K562 (cell line): ENCODE measurements at regions not wholly inside any gene's neighbourhood (a gene's known extent, or its start where the extent isn't known, plus 50 kb on each side); places are given as distances from the start of the nearest gene placed in this dataset.

Experiments
- ATAC-seq: fragments of 200-7000 bp; cut with Tn5 transposase; 3 replicates; pipeline ENCODE4 v1.9.1; 2020; ENCODE audit warnings: moderate library complexity
- BruUV-seq: library from RNA; stranded (reverse); fragments of 400-500 nt; replicated peaks from 2 replicates; lab custom pipeline; 2021; lab: Mats Ljungman, UMichigan
- CTCF ChIA-PET: fragments of 300-600 bp; formaldehyde crosslinking; extraction: SDS; loops from one replicate; lab custom pipeline; 2021; ENCODE audit warnings: low intra/inter-chr PET ratio; lab: Yijun Ruan, JAX
- POLR2A ChIA-PET: fragments of 300-600, 350-650 bp; sonication (Branson Sonifier 250); formaldehyde crosslinking; extraction: SDS; loops from one replicate; lab custom pipeline; 2021; ENCODE audit warnings: antibody characterized with exemption, inconsistent platforms; lab: Yijun Ruan, JAX
- DNase-seq, 4 experiments: peaks; one replicate each; pipeline versions ENCODE4 v3.0.0 to v3.0.0-alpha.2; 2011 to 2018; ENCODE audit warnings: low spot score in 3 of 4, mixed read lengths in 3 of 4; ENCODE audit errors: extremely low read depth in 1 of 4
- FAIRE-seq: peaks from 2 replicates; lab custom pipeline; 2011; peaks lifted over from hg19 to GRCh38; lab: Jason Lieb, UNC
- H2AFZ ChIP-seq: 2 replicates; pipeline ENCODE4 v1.6.0; 2011; ENCODE audit warnings: low read depth, low read length, control low read depth, inconsistent platforms
- H3K27ac ChIP-seq: fragments of 200-600 bp; 3 replicates; pipeline ENCODE4 v1.8.0; 2011; ENCODE audit warnings: low read depth, mild to moderate bottlenecking, control low read depth, inconsistent platforms, low read length, moderate library complexity, mixed read lengths; ENCODE audit errors: extremely low read depth
- H3K27me3 ChIP-seq, 2 experiments: fragments of 300-600 bp in 1 of 2; 2 replicates in 1 of 2; 3 replicates in 1 of 2; pipeline versions ENCODE4 v1.6.0 to v1.8.0; 2011; ENCODE audit warnings: inconsistent platforms in 2 of 2, low read length in 2 of 2, mild to moderate bottlenecking in 1 of 2, mixed read lengths in 1 of 2, moderate library complexity in 1 of 2; ENCODE audit not compliant: control insufficient read depth in 2 of 2, insufficient read depth in 2 of 2
- H3K36me3 ChIP-seq: fragments of 300-600 bp; 3 replicates; pipeline ENCODE4 v1.8.0; 2011; ENCODE audit warnings: mild to moderate bottlenecking, low read length, inconsistent platforms; ENCODE audit not compliant: control insufficient read depth, insufficient read depth
- H3K4me1 ChIP-seq, 2 experiments: fragments of 200-600 bp in 1 of 2; replicated peaks in 1 of 2; 2 replicates in 1 of 2; 3 replicates in 1 of 2; pipeline versions ENCODE4 v1.5.1 to v1.8.0; 2011; ENCODE audit warnings: inconsistent platforms in 2 of 2, low read length in 2 of 2, mild to moderate bottlenecking in 1 of 2, mixed read lengths in 1 of 2, moderate library complexity in 1 of 2; ENCODE audit not compliant: control insufficient read depth in 2 of 2, insufficient read depth in 2 of 2
- H3K4me2 ChIP-seq: 2 replicates; pipeline ENCODE4 v1.6.1; 2011; ENCODE audit warnings: low read length, control low read depth, inconsistent platforms, mixed read lengths; ENCODE audit not compliant: insufficient read depth
- H3K4me3 ChIP-seq: fragments of 200-600 bp; sonication (generic), shearing (Covaris generic); 2 replicates; pipeline ENCODE4 v1.5.1; 2016; ENCODE audit warnings: control low read depth, inconsistent platforms
- H3K79me2 ChIP-seq: fragments of 200-600 bp; 3 replicates; pipeline ENCODE4 v1.8.0; 2011; ENCODE audit warnings: low read length, inconsistent platforms; ENCODE audit not compliant: control insufficient read depth, insufficient read depth
- H3K9ac ChIP-seq, 2 experiments: 2 replicates each; pipeline versions ENCODE4 v1.6.0 to v1.6.1; 2011; ENCODE audit warnings: low read depth in 2 of 2, low read length in 2 of 2, control low read depth in 1 of 2, inconsistent platforms in 1 of 2, mild to moderate bottlenecking in 1 of 2, mixed read lengths in 1 of 2; ENCODE audit not compliant: insufficient read depth in 1 of 2
- H3K9me1 ChIP-seq: one replicate; pipeline ENCODE4 v1.6.0; 2011; ENCODE audit warnings: inconsistent platforms, mild to moderate bottlenecking, low read length, moderate library complexity; ENCODE audit not compliant: control insufficient read depth, insufficient read depth
- H3K9me3 ChIP-seq: replicated peaks from 2 replicates; pipeline ENCODE4 v1.5.1; 2011; ENCODE audit warnings: low read depth, low read length, inconsistent platforms; ENCODE audit not compliant: control insufficient read depth, insufficient read depth
- H4K20me1 ChIP-seq: replicated peaks from 2 replicates; pipeline ENCODE4 v1.6.1; 2011; ENCODE audit warnings: low read length, inconsistent platforms, mixed read lengths; ENCODE audit not compliant: control insufficient read depth, insufficient read depth
- CGGBP1 ChIP-seq: fragments of 250-450 bp; sonication (Bioruptor Pico); IDR thresholded peaks from 2 replicates; pipeline ENCODE4 v1.9.0; 2021; ENCODE audit warnings: mild to moderate bottlenecking
- ETV5 ChIP-seq: sonication (generic); formaldehyde crosslinking; IDR thresholded peaks from 2 replicates; pipeline ENCODE4 v1.4.0; 2020; ENCODE audit warnings: low read depth, mild to moderate bottlenecking, missing genetic modification reagents
- PKNOX1 ChIP-seq: fragments of 450-650 bp; IDR thresholded peaks from 2 replicates; pipeline ENCODE4 v1.6.1; 2016
- POLR2G ChIP-seq: fragments of 200-400 bp; formaldehyde crosslinking; IDR thresholded peaks from 2 replicates; pipeline ENCODE4 v1.6.1; 2017; ENCODE audit warnings: low read depth, mild to moderate bottlenecking, antibody characterized with exemption, low read length, moderate library complexity
- STAT6 ChIP-seq: sonication (generic); formaldehyde crosslinking; IDR thresholded peaks from 2 replicates; pipeline ENCODE4 v1.8.1; 2023; ENCODE audit warnings: mild to moderate bottlenecking, missing genetic modification reagents
- TRIM25 ChIP-seq: fragments of 450-650 bp; IDR thresholded peaks from 2 replicates; pipeline ENCODE4 v1.7.0; 2016; ENCODE audit warnings: borderline replicate concordance
- U2AF2 ChIP-seq: fragments of 200-400 bp; formaldehyde crosslinking; optimal IDR thresholded peaks from 2 replicates; pipeline ENCODE3; 2017; ENCODE audit warnings: low read depth, mild to moderate bottlenecking, low read length
- ZBTB26 ChIP-seq: fragments of 450-650 bp; formaldehyde crosslinking; IDR thresholded peaks from 2 replicates; pipeline ENCODE4 v1.4.0; 2022; ENCODE audit warnings: missing genetic modification characterization
- ZNF134 ChIP-seq: fragments of 250-450 bp; sonication (Bioruptor Pico); conservative IDR thresholded peaks from 2 replicates; pipeline ENCODE4 v1.4.0; 2020
- ZNF740 ChIP-seq, 3 experiments: fragments of 200-800 bp in 1 of 3; sonication (Bioruptor generic) in 1 of 3; sonication (generic) in 1 of 3; formaldehyde crosslinking in 1 of 3; IDR thresholded peaks; 2 replicates each; pipeline versions ENCODE4 v1.6.1 to v1.8.0; 2016 to 2022; ENCODE audit warnings: mild to moderate bottlenecking in 2 of 3, missing compliant biosample characterization in 2 of 3, missing genetic modification characterization in 2 of 3, missing genetic modification reagents in 1 of 3
- WGBS: fragments of 100-300 bp; shearing (Covaris generic); methylation state at CpG from one replicate; pipeline ENCODE4 v1.1.6; 2016; ENCODE audit warnings: low coverage, mixed read lengths; ENCODE audit not compliant: insufficient coverage; ENCODE audit errors: missing lambda C conversion rate; 5-methylcytosine and 5-hydroxymethylcytosine counted together
- in situ Hi-C: fragments of 300-500 bp; cut with MboI; formaldehyde crosslinking; loops from 4 replicates; pipeline ENCODE4 v1.15.0; 2018; ENCODE audit warnings: inconsistent platforms, mixed read lengths
- intact Hi-C: fragments of 100-400 bp; cut with micrococcal nuclease; formaldehyde crosslinking; loops from 2 replicates; pipeline ENCODE4 v1.14.2; 2022

- no peaks in the 10 kb centered on the region for H3K27me3 ChIP-seq
- no peak overlapping the region for H3K4me3 ChIP-seq
- H3K4me1 ChIP-seq, result no peaks in the 10 kb centered on the region
- CTCF ChIA-PET, result no interaction called here
- intact Hi-C loops (no loop called here), in situ Hi-C loops (no loop called here)
- H2AFZ ChIP-seq, result no peak overlapping the region
- FAIRE-seq, result no peak
- BruUV-seq, result no TSS peak
- no peak overlapping the region for H3K4me2 ChIP-seq
- H3K9me3 ChIP-seq, result no peaks in the 10 kb centered on the region
- no peak for ATAC-seq
- DNase-seq, result no peak
- no peaks in the 10 kb centered on the region for H3K9me1 ChIP-seq
- no peaks in the 10 kb centered on the region for H4K20me1 ChIP-seq
- POLR2A ChIA-PET, result no interaction called here
- H3K27ac ChIP-seq, result no peak overlapping the region
- 2% methylated on average over 3 of the region's 3 CpGs for WGBS
- no peaks in the 10 kb centered on the region for H3K36me3 ChIP-seq
- H3K9ac ChIP-seq, result no peak overlapping the region
- H3K79me2 ChIP-seq, result no peaks in the 10 kb centered on the region
- TF ChIP-seq ETV5, result no peak
- no peak for TF ChIP-seq ZBTB26
- no peak for TF ChIP-seq POLR2G
- TF ChIP-seq U2AF2, result no peak
- TF ChIP-seq TRIM25, result no peak
- TF ChIP-seq CGGBP1 (CRISPR knock-in tag), result no peak
- TF ChIP-seq STAT6 (CRISPR knock-in tag), result no peak
- TF ChIP-seq ZNF740 (CRISPR knock-in tag; IDR thresholded peaks at IDR 0.05), result no peak
- no peak for TF ChIP-seq ZNF740 (tag; IDR thresholded peaks at IDR 0.05)
- no peak for TF ChIP-seq PKNOX1
- no peak for TF ChIP-seq ZNF134 (CRISPR knock-in tag)
Measured at GRCh38 chr7:41217306-41217705, 485.6 kb downstream of the INHBA start.
